Gastroesophageal sphincter (tissue), 4 donors: ENCODE measurements at regions not wholly inside any gene's neighbourhood (a gene's known extent, or its start where the extent isn't known, plus 50 kb on each side); places are given as distances from the start of the nearest gene placed in this dataset.
"Not testable (repeated sequence)": the region's sequence is repeated elsewhere in the genome, so short reads cannot be mapped to it uniquely, and the experiment has no call there.

Experiments used
- ATAC-seq: fragments of 150-250 bp; one replicate; pipeline ENCODE4 v1.9.1; 2016; ENCODE audit warnings: mild to moderate bottlenecking, moderate library complexity
- H3K27ac ChIP-seq, 4 donors: fragments of 200-600 bp; sonication (generic) in 3 of 4; 1 replicate in 3 of 4; 2 replicates in 1 of 4; pipeline ENCODE4 v1.5.1; 2016 to 2019
- H3K27me3 ChIP-seq: fragments of 200-600 bp; sonication (generic); one replicate; pipeline ENCODE4 v1.5.1; 2019
- H3K36me3 ChIP-seq, 2 donors: fragments of 200-600 bp; sonication (generic); one replicate each; pipeline ENCODE4 v1.5.1; 2019; ENCODE audit warnings: control low read depth in 1 of 2
- H3K4me1 ChIP-seq, 3 donors: fragments of 200-600 bp; sonication (generic); 1 replicate in 2 of 3; 2 replicates in 1 of 3; pipeline ENCODE4 v1.5.1; 2016 to 2019; ENCODE audit warnings: control low read depth in 2 of 3
- H3K4me3 ChIP-seq, 2 donors: fragments of 200-600 bp; sonication (generic); one replicate each; pipeline ENCODE4 v1.5.1; 2019; ENCODE audit warnings: mild to moderate bottlenecking in 1 of 2, moderate library complexity in 1 of 2
- H3K9me3 ChIP-seq, 3 donors: fragments of 200-600 bp; sonication (generic); one replicate each; pipeline ENCODE4 v1.5.1; 2017 to 2019; ENCODE audit warnings: control low read depth in 2 of 3
- EP300 ChIP-seq: sonication (generic); formaldehyde crosslinking; IDR thresholded peaks from one replicate; pipeline ENCODE4 v1.6.1; 2017; ENCODE audit warnings: antibody characterized with exemption, mild to moderate bottlenecking
- POLR2A ChIP-seq, 2 donors: fragments of 450-650 bp; IDR thresholded peaks; one replicate each; pipeline ENCODE4 v1.6.1; 2017; ENCODE audit warnings: antibody characterized with exemption in 2 of 2, mild to moderate bottlenecking in 2 of 2, moderate library complexity in 1 of 2
- POLR2AphosphoS5 ChIP-seq: sonication (generic); formaldehyde crosslinking; IDR thresholded peaks from one replicate; pipeline ENCODE4 v1.6.1; 2017; ENCODE audit warnings: antibody characterized with exemption
- WGBS, 2 donors: methylation state at CpG; one replicate each; pipeline ENCODE4 v1.1.5; 2018; ENCODE audit warnings: low coverage in 1 of 2; 5-methylcytosine and 5-hydroxymethylcytosine counted together
- TF ChIP-seq, protein P1 (sequence below), 4 experiments: fragments of 200-600 bp in 2 of 4; fragments of 450-650 bp in 2 of 4; sonication (generic) in 1 of 4; IDR thresholded peaks; one replicate each; pipeline ENCODE4 v1.5.1; 2017 to 2019; ENCODE audit warnings: antibody characterized with exemption in 4 of 4, mild to moderate bottlenecking in 2 of 4, moderate library complexity in 2 of 4

GRCh38 chr11:119586181-119586580 lies 142.8 kb downstream of the NECTIN1 start:
- 100% methylated on average over 1 of the region's 6 CpGs; no CpG with 5 or more reads in 1 of the 2 donors for WGBS, 2 donors
- H3K4me1 ChIP-seq = peaks cover 0 to 17% (median 7%) of the 10 kb centered on the region in 3 donors
- H3K4me3 ChIP-seq = no peak overlapping the region
- no peak overlapping the region for H3K27ac ChIP-seq
- peaks cover 32% of the 10 kb centered on the region for H3K27me3 ChIP-seq
- H3K9me3 ChIP-seq = no peaks in the 10 kb centered on the region
- TF ChIP-seq EP300 (no peak), POLR2AphosphoS5 (no peak), POLR2A (IDR thresholded peaks at IDR 0.05) (no peak)
- TF ChIP-seq, protein P1, sequence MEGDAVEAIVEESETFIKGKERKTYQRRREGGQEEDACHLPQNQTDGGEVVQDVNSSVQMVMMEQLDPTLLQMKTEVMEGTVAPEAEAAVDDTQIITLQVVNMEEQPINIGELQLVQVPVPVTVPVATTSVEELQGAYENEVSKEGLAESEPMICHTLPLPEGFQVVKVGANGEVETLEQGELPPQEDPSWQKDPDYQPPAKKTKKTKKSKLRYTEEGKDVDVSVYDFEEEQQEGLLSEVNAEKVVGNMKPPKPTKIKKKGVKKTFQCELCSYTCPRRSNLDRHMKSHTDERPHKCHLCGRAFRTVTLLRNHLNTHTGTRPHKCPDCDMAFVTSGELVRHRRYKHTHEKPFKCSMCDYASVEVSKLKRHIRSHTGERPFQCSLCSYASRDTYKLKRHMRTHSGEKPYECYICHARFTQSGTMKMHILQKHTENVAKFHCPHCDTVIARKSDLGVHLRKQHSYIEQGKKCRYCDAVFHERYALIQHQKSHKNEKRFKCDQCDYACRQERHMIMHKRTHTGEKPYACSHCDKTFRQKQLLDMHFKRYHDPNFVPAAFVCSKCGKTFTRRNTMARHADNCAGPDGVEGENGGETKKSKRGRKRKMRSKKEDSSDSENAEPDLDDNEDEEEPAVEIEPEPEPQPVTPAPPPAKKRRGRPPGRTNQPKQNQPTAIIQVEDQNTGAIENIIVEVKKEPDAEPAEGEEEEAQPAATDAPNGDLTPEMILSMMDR (IDR thresholded peaks at IDR 0.05) = no peak
- ATAC-seq = no peak
- no peaks in the 10 kb centered on the region for H3K36me3 ChIP-seq

DNA sequence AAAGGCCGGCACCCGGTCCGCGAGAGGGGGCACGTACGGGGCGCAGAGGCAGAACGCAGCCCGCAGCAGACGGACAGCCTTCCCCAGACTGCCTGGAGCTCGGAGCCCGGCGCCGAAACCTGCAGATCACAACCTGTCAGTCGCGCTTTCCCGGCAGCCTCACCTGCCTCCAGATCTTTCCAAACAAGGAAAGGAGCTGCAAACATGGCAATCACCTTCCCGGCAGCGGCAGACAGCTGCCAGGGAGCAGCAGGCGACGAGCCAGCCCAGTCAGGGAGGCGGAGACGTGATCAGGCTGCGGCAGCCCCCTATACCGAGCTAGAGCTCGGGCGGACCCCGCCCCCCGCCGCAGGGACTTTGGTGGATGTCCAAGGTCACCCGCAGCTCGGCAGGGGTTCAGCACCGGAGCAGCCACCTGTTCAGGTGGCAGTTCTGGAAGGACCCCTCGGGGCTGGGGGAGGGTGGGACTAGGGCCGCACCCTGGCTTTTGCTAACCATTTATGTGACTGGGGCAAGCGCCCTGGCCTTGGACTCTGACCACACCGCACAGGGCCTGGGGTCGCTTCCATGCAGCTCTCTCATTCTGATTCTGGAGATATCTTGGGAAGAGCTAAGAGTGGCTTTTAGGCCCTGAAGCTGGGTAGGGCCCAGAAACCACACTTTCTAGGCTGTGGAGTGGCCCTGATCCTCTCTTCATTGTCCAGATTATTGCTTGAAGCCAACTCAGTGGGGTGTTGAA lies 143.8 kb downstream of the NECTIN1 start:
- WGBS, 2 donors = 0% methylated on average over 3 of the region's 38 CpGs; no CpG with 5 or more reads in 1 of the 2 donors

DNA sequence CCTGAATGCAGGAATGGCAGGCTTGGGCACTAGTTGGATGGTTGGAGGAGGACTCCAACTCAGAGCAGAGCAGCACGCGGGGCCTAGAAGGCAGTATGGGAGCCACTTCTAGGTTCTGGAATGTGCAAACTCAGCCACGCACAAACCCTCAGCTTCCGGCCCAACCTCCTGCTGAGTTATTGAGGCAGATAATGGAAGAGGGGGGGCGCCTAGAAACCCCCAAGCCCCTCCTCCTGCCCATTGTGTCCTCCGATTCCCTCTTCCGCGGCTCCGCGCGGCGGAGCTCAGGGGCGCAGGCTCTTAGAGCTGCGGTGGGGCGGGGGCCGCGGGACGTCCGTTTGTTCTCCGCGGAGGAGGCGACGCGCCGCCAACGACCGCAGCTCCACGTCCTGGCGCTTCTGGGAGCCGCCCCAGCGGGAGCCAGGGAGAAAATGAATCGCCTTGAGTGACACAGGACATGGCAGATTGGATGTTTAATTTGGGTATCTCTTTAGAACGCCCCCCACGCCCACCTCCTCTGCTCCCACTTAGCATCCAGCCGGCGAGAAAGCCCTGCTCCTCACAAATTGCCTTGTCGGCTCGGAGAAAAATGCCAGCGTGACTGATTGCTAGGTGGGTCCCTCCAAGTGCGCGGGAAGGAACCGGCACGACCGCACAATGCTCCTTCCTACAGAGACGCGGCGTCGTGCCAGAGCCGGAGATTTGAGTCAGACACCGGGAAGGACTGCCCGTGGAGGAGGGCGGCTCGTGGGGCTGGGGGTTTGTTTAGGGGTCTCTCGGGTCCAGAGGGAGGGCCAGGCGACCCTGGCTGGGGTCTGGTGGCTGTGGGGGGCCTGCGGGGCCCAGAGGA lies 144.6 kb downstream of the NECTIN1 start:
- 0 to 2% methylated on average over 5 to 13 of the region's 56 CpGs for WGBS, 2 donors
- Histone ChIP-seq H3K4me3 (peak overlapping the region; percentile 28 to 52), H3K27ac (peak overlapping the region in 1 of 4 donors; percentile 49), H3K9me3 (no peaks in the 10 kb centered on the region), H3K27me3 (peaks cover 32% of the 10 kb centered on the region), H3K4me1 (peaks cover 0 to 17% (median 7%) of the 10 kb centered on the region in 3 donors), H3K36me3 (no peaks in the 10 kb centered on the region)
- peak; percentile 52 for ATAC-seq
- TF ChIP-seq, protein P1 (IDR thresholded peaks at IDR 0.05) = no peak
- TF ChIP-seq EP300 = no peak
- TF ChIP-seq POLR2AphosphoS5 = no peak
- no peak for TF ChIP-seq POLR2A (IDR thresholded peaks at IDR 0.05)

More for the DNA sequence above, 143.8 kb downstream of the NECTIN1 start:
- peak; percentile 31 for ATAC-seq
- Histone ChIP-seq H3K27ac (no peak overlapping the region), H3K36me3 (no peaks in the 10 kb centered on the region), H3K4me3 (peak overlapping the region; percentile 28 to 52), H3K4me1 (peaks cover 0 to 17% (median 7%) of the 10 kb centered on the region in 3 donors), H3K27me3 (peaks cover 32% of the 10 kb centered on the region), H3K9me3 (no peaks in the 10 kb centered on the region)
- TF ChIP-seq POLR2AphosphoS5 (peak; percentile 31), EP300 (no peak)

DNA sequence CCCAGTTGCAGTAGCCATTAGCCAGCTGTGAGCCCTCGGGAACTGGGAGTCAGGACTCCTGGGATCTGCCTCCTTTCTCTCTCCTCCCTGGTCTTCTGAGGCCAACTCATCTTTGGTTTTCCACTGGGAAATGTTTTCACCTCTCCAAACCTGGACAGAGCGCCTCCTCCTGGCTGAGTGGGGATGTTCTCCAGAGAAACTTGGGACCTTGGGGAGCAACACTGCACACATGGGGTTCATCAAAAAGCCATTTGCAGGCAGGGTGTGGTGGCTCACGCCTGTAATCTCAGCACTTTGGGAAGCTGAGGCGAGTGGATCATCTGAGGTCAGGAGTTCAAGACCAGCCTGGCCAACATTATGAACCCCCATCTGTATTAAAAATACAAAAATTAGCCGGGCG lies 145.4 kb downstream of the NECTIN1 start:
- Histone ChIP-seq H3K4me1 (peaks cover 0 to 17% (median 7%) of the 10 kb centered on the region in 3 donors), H3K36me3 (no peaks in the 10 kb centered on the region), H3K27me3 (peaks cover 32% of the 10 kb centered on the region), H3K4me3 (no peak overlapping the region), H3K27ac (no peak overlapping the region), H3K9me3 (no peaks in the 10 kb centered on the region)
- no peak for TF ChIP-seq POLR2AphosphoS5
- TF ChIP-seq, protein P1 (IDR thresholded peaks at IDR 0.05) = no peak
- no peak for TF ChIP-seq POLR2A (IDR thresholded peaks at IDR 0.05)
- TF ChIP-seq EP300 = no peak
- no peak for ATAC-seq
- 60% methylated on average over 1 of the region's 6 CpGs; no CpG with 5 or more reads in 1 of the 2 donors for WGBS, 2 donors

GRCh38 chr11:119581396-119581795 lies 147.6 kb downstream of the NECTIN1 start:
- not testable (repeated sequence) for H3K36me3 ChIP-seq, H3K9me3 ChIP-seq, H3K27ac ChIP-seq, H3K4me3 ChIP-seq, ATAC-seq
- Histone ChIP-seq H3K27me3 (peaks cover 31% of the 10 kb centered on the region), H3K4me1 (peaks cover 0 to 17% (median 7%) of the 10 kb centered on the region in 3 donors)
- 93% methylated on average over 3 of the region's 3 CpGs; no CpG with 5 or more reads in 1 of the 2 donors for WGBS, 2 donors
